Coronary artery (tissue), 2 donors: ENCODE measurements at regions not wholly inside any gene's neighbourhood (a gene's known extent, or its start where the extent isn't known, plus 50 kb on each side); places are given as distances from the start of the nearest gene placed in this dataset.

Experiments
- DNase-seq: peaks from one replicate; pipeline ENCODE4 v3.0.0-alpha.2; 2017; ENCODE audit warnings: low spot score
- H3K27ac ChIP-seq, 2 donors: fragments of 200-600 bp; sonication (generic); one replicate each; pipeline ENCODE4 v1.5.1; 2016 to 2019
- H3K4me3 ChIP-seq: fragments of 200-600 bp; sonication (generic); 2 replicates; pipeline ENCODE4 v1.5.1; 2016; ENCODE audit warnings: mild to moderate bottlenecking, moderate library complexity
- TF ChIP-seq, protein P1 (sequence below): fragments of 200-600 bp; sonication (generic); IDR thresholded peaks from one replicate; pipeline ENCODE4 v1.5.1; 2019; ENCODE audit warnings: antibody characterized with exemption

DNA sequence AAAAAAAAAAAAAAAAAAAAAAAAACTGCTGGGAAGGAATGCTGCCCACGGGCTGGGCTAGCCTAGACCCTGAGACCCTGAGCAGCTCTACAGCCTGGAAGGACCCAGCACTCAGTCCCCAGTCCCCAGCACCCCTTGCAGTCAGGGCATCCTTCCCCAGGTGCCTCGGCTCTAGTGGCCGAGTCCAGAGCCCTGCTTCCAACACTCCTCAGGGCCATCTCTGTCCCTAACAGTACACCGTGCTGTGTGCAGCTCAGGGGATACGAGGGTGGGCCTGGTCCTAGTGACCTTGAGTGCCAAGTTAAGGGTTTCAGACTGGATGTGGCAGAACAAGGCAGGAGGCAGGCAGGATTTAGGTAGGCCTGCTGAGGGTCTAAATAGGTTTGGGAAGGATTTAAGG is 50.2 kb upstream of the LRP8 start:
- TF ChIP-seq, protein P1, sequence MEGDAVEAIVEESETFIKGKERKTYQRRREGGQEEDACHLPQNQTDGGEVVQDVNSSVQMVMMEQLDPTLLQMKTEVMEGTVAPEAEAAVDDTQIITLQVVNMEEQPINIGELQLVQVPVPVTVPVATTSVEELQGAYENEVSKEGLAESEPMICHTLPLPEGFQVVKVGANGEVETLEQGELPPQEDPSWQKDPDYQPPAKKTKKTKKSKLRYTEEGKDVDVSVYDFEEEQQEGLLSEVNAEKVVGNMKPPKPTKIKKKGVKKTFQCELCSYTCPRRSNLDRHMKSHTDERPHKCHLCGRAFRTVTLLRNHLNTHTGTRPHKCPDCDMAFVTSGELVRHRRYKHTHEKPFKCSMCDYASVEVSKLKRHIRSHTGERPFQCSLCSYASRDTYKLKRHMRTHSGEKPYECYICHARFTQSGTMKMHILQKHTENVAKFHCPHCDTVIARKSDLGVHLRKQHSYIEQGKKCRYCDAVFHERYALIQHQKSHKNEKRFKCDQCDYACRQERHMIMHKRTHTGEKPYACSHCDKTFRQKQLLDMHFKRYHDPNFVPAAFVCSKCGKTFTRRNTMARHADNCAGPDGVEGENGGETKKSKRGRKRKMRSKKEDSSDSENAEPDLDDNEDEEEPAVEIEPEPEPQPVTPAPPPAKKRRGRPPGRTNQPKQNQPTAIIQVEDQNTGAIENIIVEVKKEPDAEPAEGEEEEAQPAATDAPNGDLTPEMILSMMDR, result no peak
- DNase-seq, result peak; percentile 21
- Histone ChIP-seq H3K4me3 (no peak overlapping the region), H3K27ac (no peak overlapping the region)

DNA sequence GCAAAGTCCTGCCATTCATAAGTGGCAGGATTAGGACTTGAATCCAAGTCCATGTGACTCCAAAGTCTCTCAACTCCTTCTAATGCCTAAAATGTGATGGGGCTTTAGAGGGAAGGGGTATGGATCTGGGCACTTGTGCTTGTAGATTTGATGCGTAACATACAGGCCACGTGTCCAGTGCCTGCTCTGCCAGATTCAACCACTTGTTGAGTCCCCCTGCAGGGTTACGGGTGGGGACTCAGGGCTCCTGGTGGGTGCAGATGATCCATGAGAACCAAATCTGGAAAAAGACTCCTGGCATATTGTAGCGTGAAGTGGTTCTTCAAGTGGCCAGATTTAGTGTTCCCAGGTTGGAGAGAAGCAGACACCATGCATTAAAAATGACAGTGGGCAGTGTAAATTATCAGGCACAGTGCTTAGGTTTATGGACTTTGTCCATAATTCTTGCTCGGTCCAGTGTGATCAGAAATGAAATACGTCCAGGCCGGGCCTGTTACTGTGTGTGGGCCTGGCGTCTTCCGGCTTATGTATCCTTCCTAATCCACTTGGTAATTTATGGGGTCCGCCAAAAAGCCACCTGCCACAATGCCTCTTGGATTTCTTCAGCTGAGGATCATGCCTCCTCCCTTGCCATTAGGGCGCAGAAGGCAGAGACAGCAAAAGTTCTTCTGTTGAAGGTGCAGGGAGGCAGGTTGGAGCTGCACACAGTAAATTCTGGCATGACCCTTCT is 51.2 kb upstream of the LRP8 start:
- peak; percentile 31 for DNase-seq
- no peak overlapping the region for H3K4me3 ChIP-seq
- TF ChIP-seq, protein P1, result no peak
- H3K27ac ChIP-seq, result no peak overlapping the region

DNA sequence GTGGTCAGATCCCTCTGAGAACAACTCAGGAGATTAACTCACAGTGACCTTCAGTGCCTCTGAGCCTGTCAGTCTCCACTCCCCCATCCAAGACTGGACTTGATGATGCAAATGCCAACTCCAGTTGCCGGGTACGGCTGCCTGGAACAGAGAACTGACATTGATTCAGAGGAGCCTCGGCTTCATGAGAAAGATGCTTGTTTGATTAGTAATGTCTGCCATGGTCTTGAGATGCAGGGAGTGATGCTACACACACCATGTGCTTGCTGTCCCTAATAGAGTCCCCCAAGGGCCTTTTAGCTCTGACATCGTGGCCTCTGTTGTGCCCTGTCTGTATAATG is 51.8 kb upstream of the LRP8 start:
- TF ChIP-seq, protein P1, result no peak
- no peak overlapping the region for H3K4me3 ChIP-seq
- DNase-seq, result no peak
- no peak overlapping the region for H3K27ac ChIP-seq

DNA sequence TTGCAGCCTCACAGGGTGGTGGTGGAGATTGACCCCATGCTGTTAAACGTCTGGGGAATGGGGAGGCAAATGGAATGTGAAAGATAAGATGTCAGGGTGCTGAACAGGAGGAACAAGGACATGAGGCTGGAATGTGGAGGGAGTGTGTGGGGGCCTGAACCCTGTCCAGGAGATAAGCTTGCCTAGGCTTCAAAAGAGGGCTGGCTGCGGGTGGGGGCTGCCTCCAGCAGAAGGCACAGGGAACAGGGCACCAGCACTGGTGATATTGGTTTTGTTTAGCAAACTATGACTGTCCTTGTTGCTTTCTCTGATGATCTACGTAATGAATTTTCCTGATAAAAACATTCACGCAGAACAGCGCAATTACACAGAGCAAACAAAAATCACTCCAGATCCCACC is 52.4 kb upstream of the LRP8 start:
- DNase-seq, result no peak
- no peak overlapping the region for H3K27ac ChIP-seq
- no peak overlapping the region for H3K4me3 ChIP-seq
- TF ChIP-seq, protein P1, result no peak

DNA sequence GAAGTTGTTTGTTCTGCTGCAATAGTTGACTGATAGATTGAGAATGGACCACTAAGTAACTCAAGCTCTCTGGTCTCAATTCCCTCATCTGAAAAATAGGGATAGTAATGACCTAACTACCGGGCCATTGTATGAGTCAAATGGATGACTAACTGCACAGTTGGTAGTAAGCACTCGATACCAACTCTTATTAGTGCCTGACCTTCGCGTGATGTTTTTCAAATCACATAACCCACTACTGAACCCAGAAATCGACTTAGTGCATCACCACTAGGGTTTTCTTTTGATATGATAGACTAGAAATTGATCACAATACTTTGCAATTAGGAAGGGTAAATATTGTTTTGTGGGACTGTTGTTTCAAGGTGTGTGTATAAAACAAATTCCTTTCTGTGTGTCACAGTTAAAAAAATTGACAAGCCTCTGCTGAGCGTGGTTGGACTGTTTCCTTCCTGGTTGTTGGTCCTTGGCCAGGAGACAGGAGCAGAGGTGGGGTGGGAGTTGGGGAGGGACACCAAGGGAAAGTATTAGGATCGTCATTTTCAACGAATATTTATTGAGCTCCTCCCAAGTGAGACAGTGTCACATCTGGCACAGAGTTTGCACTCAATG is 54.0 kb upstream of the LRP8 start:
- Histone ChIP-seq H3K4me3 (no peak overlapping the region), H3K27ac (no peak overlapping the region)
- no peak for DNase-seq
- TF ChIP-seq, protein P1, result no peak

DNA sequence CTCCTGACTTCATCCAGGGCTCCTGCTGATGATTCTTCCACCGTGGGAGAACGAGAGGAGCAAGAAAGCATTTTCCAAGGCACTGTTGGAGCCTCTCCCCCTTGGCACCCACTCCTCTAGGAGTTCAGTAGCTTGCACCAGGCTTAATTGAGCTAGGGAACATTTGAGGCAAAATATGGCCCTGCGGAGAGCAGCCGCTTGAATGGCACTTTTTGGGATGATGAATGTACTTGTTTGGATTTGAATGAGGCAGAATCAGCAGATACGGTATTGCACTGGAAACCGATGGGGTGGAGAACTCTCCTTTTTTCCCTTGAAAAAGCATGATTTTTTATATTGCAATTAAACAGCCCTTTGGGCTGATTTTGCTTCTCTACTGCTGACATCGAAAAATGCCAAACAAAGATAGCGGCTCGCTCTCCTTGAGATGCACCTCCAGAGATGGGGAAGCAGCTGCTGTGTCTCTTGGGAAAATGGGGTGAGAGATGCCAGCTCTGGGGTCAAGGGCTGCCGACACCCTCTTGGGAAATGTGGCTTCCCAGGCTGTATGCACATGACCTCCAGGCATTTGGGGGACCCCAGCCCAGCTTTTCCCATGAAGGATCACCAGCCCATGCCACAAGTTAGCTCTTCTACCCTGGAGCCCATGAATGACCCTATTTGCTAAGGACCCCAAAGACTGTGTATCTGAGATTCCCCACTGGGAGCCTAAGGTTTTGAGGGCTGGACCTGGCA is 55.4 kb upstream of the LRP8 start:
- TF ChIP-seq, protein P1, result no peak
- no peak for DNase-seq
- Histone ChIP-seq H3K4me3 (no peak overlapping the region), H3K27ac (no peak overlapping the region)
